ENCODE measurements at regions not wholly inside any gene's neighbourhood (a gene's known extent, or its start where the extent isn't known, plus 50 kb on each side); places are given as distances from the start of the nearest gene placed in this dataset.

DNA sequence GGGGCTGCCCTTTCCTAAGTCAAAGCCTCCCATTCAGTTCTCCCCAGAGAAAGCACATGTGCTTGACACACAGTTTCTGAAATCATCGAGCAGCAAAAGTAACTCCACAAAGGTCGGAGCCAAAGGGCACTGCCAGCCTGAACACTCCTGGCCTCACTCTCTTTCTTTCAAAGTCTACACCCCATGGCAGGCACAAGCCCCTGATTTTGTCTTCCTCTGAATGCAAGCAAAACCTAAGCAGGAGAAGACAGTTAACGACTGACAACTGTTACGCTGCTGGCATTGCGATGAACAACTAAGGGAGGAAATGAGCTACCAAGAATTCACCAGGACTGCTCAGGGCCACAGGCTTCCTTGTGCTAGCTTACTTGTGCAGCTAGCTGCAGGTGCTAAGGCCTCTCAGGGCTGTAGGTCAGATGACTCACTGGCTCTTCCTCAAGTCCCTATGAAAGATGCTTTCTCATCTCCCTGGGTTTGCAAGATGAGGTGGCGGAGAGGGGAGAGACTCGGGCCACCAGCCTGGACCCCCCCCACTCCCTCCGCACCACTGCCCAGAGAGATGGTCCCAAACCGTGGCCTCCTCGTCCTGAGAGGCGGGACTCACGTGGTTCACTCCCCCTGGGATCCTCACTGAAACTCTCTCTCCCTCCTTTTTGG, 208.2 kb downstream of the DLL1 start:
- no peak for DNase-seq (ENCODE audit: low spot score)
- peaks cover 9% of the 10 kb centered on the region for H3K36me3 Mint-ChIP-seq
- no peak for ATAC-seq
- no peak overlapping the region; the same call in 1 of the 2 replicates for H3K27ac Mint-ChIP-seq
- H3K27me3 Mint-ChIP-seq (ENCODE audit: low read depth): no peaks in the 10 kb centered on the region; the same call in 1 of the 2 replicates
- POLR2A ChIA-PET: no interaction called here
- CTCF ChIA-PET: no interaction called here
- no peaks in the 10 kb centered on the region for H3K4me1 Mint-ChIP-seq
- H3K9me3 Mint-ChIP-seq: peaks cover 17% of the 10 kb centered on the region
- H3K4me3 Mint-ChIP-seq: no peak overlapping the region
- no peak for TF ChIP-seq CREB1 (CRISPR knock-in tag; IDR thresholded peaks at IDR 0.05)
- no peak for TF ChIP-seq ZNF219 (CRISPR knock-in tag; IDR thresholded peaks at IDR 0.05; ENCODE audit: borderline replicate concordance)
- TF ChIP-seq ZNF232 (CRISPR knock-in tag; IDR thresholded peaks at IDR 0.05): no peak
- no peak for TF ChIP-seq NR1H2 (CRISPR knock-in tag; IDR thresholded peaks at IDR 0.05)
- no peak for TF ChIP-seq FOXJ3 (CRISPR knock-in tag; IDR thresholded peaks at IDR 0.05; ENCODE audit: borderline replicate concordance)
- no peak for TF ChIP-seq ZNF532 (CRISPR knock-in tag; IDR thresholded peaks at IDR 0.05; ENCODE audit: borderline replicate concordance)
- TF ChIP-seq, protein P1, sequence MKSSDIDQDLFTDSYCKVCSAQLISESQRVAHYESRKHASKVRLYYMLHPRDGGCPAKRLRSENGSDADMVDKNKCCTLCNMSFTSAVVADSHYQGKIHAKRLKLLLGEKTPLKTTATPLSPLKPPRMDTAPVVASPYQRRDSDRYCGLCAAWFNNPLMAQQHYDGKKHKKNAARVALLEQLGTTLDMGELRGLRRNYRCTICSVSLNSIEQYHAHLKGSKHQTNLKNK (CRISPR knock-in tag; IDR thresholded peaks at IDR 0.05): no peak
- no peak for TF ChIP-seq SMAD3 (CRISPR knock-in tag; IDR thresholded peaks at IDR 0.05; ENCODE audit: borderline replicate concordance)
- TF ChIP-seq, protein P2, sequence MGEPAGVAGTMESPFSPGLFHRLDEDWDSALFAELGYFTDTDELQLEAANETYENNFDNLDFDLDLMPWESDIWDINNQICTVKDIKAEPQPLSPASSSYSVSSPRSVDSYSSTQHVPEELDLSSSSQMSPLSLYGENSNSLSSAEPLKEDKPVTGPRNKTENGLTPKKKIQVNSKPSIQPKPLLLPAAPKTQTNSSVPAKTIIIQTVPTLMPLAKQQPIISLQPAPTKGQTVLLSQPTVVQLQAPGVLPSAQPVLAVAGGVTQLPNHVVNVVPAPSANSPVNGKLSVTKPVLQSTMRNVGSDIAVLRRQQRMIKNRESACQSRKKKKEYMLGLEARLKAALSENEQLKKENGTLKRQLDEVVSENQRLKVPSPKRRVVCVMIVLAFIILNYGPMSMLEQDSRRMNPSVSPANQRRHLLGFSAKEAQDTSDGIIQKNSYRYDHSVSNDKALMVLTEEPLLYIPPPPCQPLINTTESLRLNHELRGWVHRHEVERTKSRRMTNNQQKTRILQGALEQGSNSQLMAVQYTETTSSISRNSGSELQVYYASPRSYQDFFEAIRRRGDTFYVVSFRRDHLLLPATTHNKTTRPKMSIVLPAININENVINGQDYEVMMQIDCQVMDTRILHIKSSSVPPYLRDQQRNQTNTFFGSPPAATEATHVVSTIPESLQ (CRISPR knock-in tag; IDR thresholded peaks at IDR 0.05): no peak
- no peak for TF ChIP-seq NFYB (CRISPR knock-in tag; conservative IDR thresholded peaks at IDR 0.05; ENCODE audit: low read depth)
- no peak for TF ChIP-seq KAT7 (CRISPR knock-in tag; IDR thresholded peaks at IDR 0.05; ENCODE audit: borderline replicate concordance)
- TF ChIP-seq, protein P3, sequence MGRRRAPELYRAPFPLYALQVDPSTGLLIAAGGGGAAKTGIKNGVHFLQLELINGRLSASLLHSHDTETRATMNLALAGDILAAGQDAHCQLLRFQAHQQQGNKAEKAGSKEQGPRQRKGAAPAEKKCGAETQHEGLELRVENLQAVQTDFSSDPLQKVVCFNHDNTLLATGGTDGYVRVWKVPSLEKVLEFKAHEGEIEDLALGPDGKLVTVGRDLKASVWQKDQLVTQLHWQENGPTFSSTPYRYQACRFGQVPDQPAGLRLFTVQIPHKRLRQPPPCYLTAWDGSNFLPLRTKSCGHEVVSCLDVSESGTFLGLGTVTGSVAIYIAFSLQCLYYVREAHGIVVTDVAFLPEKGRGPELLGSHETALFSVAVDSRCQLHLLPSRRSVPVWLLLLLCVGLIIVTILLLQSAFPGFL (CRISPR knock-in tag; IDR thresholded peaks at IDR 0.05; ENCODE audit: borderline replicate concordance): no peak
- TF ChIP-seq OVOL2 (CRISPR knock-in tag; IDR thresholded peaks at IDR 0.05; ENCODE audit: borderline replicate concordance): no peak
- TF ChIP-seq, protein P4, sequence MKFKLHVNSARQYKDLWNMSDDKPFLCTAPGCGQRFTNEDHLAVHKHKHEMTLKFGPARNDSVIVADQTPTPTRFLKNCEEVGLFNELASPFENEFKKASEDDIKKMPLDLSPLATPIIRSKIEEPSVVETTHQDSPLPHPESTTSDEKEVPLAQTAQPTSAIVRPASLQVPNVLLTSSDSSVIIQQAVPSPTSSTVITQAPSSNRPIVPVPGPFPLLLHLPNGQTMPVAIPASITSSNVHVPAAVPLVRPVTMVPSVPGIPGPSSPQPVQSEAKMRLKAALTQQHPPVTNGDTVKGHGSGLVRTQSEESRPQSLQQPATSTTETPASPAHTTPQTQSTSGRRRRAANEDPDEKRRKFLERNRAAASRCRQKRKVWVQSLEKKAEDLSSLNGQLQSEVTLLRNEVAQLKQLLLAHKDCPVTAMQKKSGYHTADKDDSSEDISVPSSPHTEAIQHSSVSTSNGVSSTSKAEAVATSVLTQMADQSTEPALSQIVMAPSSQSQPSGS (CRISPR knock-in tag; IDR thresholded peaks at IDR 0.05; ENCODE audit: borderline replicate concordance, low read depth): no peak
- TF ChIP-seq ATF1 (CRISPR knock-in tag; IDR thresholded peaks at IDR 0.05): no peak
- TF ChIP-seq, protein P5, sequence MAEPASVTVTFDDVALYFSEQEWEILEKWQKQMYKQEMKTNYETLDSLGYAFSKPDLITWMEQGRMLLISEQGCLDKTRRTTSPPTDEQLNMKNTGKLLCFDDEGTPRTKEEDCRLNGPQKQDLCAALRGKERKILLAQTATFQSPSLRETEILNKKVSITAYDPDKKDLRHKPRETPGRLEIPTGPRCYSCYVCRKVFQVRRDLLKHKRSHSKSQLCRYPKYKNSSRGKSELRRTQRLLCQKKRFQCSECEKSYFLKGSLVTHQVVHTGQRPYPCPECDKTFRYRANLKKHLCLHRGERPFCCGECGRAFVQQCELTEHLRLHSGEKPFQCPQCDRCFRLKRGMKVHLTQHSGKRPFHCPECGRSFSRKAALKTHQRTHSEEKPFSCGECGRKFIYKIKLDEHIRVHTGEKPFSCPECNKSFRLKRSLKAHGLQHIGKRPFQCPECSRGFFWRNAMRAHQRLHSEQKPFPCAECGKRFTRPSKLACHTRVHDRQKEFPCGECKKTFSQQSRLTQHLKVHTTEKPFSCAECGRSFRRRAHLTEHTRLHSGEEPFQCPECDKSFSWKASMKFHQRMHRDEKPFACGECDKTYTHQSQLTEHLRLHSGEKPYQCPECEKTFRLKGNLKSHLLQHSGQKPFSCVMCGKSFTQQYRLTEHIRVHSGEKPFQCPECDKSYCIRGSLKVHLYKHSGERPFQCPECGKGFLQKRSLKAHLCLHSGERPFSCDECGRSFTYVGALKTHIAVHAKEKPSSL (CRISPR knock-in tag; conservative IDR thresholded peaks at IDR 0.05): no peak
- TF ChIP-seq AR (CRISPR knock-in tag; IDR thresholded peaks at IDR 0.05): no peak
- no peak for TF ChIP-seq FOXK1 (CRISPR knock-in tag; IDR thresholded peaks at IDR 0.05)
- no peak for TF ChIP-seq ZNF281 (CRISPR knock-in tag; IDR thresholded peaks at IDR 0.05)

Measured in WTC11 (cell line).